Type B pancreatic cell (in vitro differentiated cells): ENCODE measurements at regions not wholly inside any gene's neighbourhood (a gene's known extent, or its start where the extent isn't known, plus 50 kb on each side); places are given as distances from the start of the nearest gene placed in this dataset.
"Not testable (repeated sequence)": the region's sequence is repeated elsewhere in the genome, so short reads cannot be mapped to it uniquely, and the experiment has no call there.

Source experiments
- DNase-seq: peaks from one replicate; pipeline ENCODE4 v3.0.0; 2021; ENCODE audit warnings: mixed read lengths; ENCODE audit not compliant: unreplicated experiment; ENCODE audit errors: extremely low spot score
- H3K27ac Mint-ChIP-seq: 2 replicates; pipeline ENCODE4 v1.8.0; 2021; ENCODE audit warnings: mild to moderate bottlenecking, mixed read lengths
- H3K27me3 Mint-ChIP-seq: 2 replicates; pipeline ENCODE4 v1.8.0; 2021; ENCODE audit warnings: mixed read lengths
- H3K36me3 Mint-ChIP-seq: 2 replicates; pipeline ENCODE4 v1.8.0; 2021; ENCODE audit warnings: mixed read lengths
- H3K4me1 Mint-ChIP-seq: one replicate; pipeline ENCODE4 v1.8.0; 2021; ENCODE audit warnings: mixed read lengths; ENCODE audit not compliant: unreplicated experiment
- H3K4me3 Mint-ChIP-seq: 2 replicates; pipeline ENCODE4 v1.8.0; 2021; ENCODE audit warnings: mild to moderate bottlenecking, mixed read lengths
- H3K9me3 Mint-ChIP-seq: 2 replicates; pipeline ENCODE4 v1.8.0; 2021; ENCODE audit warnings: mixed read lengths
- TF ChIP-seq, protein P1 (sequence below): fragments of 200-600 bp; sonication (generic); conservative IDR thresholded peaks from 2 replicates; pipeline ENCODE4 v1.5.0; 2021; ENCODE audit warnings: antibody characterized with exemption, mild to moderate bottlenecking

DNA sequence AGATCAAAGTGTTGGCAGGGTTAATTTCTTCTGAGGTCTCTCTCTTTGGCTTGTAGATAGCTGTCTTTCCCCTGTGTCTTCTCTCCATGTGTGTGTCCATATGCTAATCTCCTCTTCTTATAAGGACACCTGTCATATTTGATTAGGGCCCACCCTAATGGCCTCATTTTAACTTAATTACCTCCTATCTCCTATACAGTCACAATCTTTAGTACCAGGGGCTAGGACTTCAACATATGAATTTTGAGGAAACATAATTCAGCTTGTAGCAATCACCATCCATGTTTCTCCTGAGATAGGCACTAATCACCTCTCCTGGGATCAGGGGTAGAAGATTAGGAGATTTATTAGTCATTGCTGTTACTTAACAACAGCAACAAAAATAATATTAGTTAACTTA, 196.1 kb upstream of the RXFP2 start:
- Mint-ChIP-seq H3K36me3 (no peaks in the 10 kb centered on the region), H3K27me3 (peaks cover 27% of the 10 kb centered on the region), H3K4me3 (no peak overlapping the region), H3K4me1 (peaks cover 6% of the 10 kb centered on the region), H3K27ac (no peak overlapping the region), H3K9me3 (no peaks in the 10 kb centered on the region)
- no peak for DNase-seq
- TF ChIP-seq, protein P1, sequence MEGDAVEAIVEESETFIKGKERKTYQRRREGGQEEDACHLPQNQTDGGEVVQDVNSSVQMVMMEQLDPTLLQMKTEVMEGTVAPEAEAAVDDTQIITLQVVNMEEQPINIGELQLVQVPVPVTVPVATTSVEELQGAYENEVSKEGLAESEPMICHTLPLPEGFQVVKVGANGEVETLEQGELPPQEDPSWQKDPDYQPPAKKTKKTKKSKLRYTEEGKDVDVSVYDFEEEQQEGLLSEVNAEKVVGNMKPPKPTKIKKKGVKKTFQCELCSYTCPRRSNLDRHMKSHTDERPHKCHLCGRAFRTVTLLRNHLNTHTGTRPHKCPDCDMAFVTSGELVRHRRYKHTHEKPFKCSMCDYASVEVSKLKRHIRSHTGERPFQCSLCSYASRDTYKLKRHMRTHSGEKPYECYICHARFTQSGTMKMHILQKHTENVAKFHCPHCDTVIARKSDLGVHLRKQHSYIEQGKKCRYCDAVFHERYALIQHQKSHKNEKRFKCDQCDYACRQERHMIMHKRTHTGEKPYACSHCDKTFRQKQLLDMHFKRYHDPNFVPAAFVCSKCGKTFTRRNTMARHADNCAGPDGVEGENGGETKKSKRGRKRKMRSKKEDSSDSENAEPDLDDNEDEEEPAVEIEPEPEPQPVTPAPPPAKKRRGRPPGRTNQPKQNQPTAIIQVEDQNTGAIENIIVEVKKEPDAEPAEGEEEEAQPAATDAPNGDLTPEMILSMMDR, result no peak

GRCh38 chr13:31545616-31546015, 193.7 kb upstream of the RXFP2 start:
- H3K27ac Mint-ChIP-seq, result no peak overlapping the region
- H3K4me1 Mint-ChIP-seq, result no peaks in the 10 kb centered on the region
- no peak for DNase-seq
- peaks cover 26% of the 10 kb centered on the region for H3K27me3 Mint-ChIP-seq
- H3K4me3 Mint-ChIP-seq, result no peak overlapping the region
- no peaks in the 10 kb centered on the region for H3K9me3 Mint-ChIP-seq
- TF ChIP-seq, protein P1, result no peak
- H3K36me3 Mint-ChIP-seq, result no peaks in the 10 kb centered on the region

DNA sequence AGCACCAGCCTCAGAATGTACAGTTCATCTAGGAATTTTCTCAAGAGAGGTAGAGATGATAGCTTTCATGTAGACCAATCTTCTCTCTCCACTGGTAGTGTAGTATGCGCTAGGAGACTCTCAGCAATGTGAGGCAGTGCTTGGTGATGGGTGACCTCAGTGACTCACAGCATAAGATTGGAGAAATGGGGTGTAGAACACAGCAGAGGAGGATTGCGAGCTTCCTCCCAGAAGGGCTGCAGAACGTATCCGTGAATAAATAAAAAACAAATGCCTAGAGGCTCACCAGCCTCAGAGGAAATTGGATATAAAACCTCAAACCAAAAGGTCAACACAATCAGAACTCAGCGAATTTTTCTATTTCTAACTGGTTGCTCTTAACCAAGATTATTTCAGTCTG, 182.9 kb upstream of the RXFP2 start:
- Mint-ChIP-seq H3K36me3 (no peaks in the 10 kb centered on the region), H3K4me1 (no peaks in the 10 kb centered on the region), H3K27me3 (peaks cover 6% of the 10 kb centered on the region), H3K27ac (no peak overlapping the region), H3K4me3 (no peak overlapping the region), H3K9me3 (no peaks in the 10 kb centered on the region)
- DNase-seq, result no peak
- TF ChIP-seq, protein P1, result no peak

DNA sequence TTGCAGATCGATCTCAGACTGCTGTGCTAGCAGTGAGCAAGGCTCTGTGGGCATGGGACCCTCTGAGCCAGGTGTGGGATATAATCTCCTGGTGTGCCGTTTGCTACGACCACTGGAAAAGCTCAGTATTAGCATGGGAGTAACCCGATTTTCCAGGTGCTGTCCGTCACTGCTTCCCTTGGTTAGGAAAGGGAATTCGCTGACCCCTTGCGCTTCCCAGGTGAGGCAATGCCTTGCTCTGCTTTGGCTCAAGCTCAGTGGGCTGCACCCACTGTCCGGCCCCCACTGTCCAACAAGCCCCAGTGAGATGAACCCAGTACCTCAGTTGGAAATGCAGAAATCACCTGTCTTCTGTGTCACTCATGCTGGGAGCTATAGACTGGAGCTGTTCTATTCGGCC, 155.1 kb upstream of the RXFP2 start:
- not testable (repeated sequence) for H3K4me3 Mint-ChIP-seq, H3K27me3 Mint-ChIP-seq, H3K27ac Mint-ChIP-seq, H3K36me3 Mint-ChIP-seq, DNase-seq, H3K9me3 Mint-ChIP-seq
- peaks cover 11% of the 10 kb centered on the region for H3K4me1 Mint-ChIP-seq

GRCh38 chr13:31587698-31588266, 151.5 kb upstream of the RXFP2 start:
- H3K27ac Mint-ChIP-seq, result peak overlapping the region; percentile 40
- peak overlapping the region; percentile 36 for H3K4me3 Mint-ChIP-seq
- peaks cover 17% of the 10 kb centered on the region for H3K4me1 Mint-ChIP-seq
- H3K36me3 Mint-ChIP-seq, result no peaks in the 10 kb centered on the region
- no peaks in the 10 kb centered on the region for H3K27me3 Mint-ChIP-seq
- H3K9me3 Mint-ChIP-seq, result peaks cover 5% of the 10 kb centered on the region
- no peak for DNase-seq
- TF ChIP-seq, protein P1, result no peak

DNA sequence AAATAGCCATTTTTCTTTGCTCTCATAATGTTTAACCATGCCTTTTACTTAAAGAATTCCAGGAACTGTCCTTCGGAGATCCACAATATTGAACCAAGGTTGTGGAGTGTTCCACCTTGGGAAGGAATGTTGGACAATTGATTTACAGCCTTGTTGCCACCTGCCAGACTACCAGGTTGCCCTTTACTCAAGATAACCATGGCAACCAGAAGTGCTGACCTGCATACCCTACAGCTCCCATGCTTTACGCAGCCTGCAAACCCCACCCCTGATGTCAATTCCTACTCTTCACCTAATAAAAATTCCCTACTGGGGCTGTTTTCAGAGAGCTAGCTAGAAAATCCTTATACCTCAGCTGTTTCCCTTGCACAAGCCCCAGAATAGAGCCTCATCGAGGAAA, 151.0 kb upstream of the RXFP2 start:
- TF ChIP-seq, protein P1, result no peak
- no peak for DNase-seq
- H3K27me3 Mint-ChIP-seq, result peaks cover 3% of the 10 kb centered on the region
- peak overlapping the region; percentile 36 for H3K4me3 Mint-ChIP-seq
- H3K4me1 Mint-ChIP-seq, result peaks cover 17% of the 10 kb centered on the region
- H3K36me3 Mint-ChIP-seq, result no peaks in the 10 kb centered on the region
- H3K9me3 Mint-ChIP-seq, result peaks cover 5% of the 10 kb centered on the region
- H3K27ac Mint-ChIP-seq, result peak overlapping the region; percentile 40
